ENCODE measurements at regions not wholly inside any gene's neighbourhood (a gene's known extent, or its start where the extent isn't known, plus 50 kb on each side); places are given as distances from the start of the nearest gene placed in this dataset.

DNA sequence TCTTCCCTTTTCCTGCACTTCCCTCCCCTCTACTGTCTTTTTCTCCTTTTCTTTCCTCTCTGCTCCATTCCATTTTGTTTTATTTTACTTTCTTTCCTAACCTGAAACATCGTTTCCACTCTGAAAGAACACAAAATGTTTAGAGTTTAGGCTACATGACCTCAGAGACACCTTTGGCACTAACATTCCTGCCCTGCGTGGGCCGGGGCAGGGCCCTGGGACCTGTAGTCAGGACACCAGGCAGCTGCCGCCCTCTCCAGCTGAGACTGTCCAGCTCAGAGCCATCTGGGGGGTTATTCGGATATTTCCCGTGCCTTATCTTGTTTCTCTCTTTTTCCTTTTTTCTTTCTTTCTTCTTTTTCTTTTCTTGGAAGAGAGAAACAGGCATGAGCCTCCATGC is 58.3 kb upstream of the ERCC6L2 start:
- Histone ChIP-seq H4K8ac (ENCODE audit: low read depth, low read length) (no peak overlapping the region), H2BK12ac (ENCODE audit: low read length) (no peak overlapping the region), H3K4me2 (ENCODE audit: insufficient read depth, low read length, poor library complexity, severe bottlenecking) (no peak overlapping the region), H3K27me3 (ENCODE audit: control insufficient read depth in 3 of 3, insufficient read depth in 3 of 3, low read depth in 1 of 3, low read length in 3 of 3) (no peaks in the 10 kb centered on the region), H2BK120ac (ENCODE audit: low read depth, low read length) (no peak overlapping the region), H3K14ac (ENCODE audit: low read length) (no peak overlapping the region), H3K4me1 (ENCODE audit: control insufficient read depth in 2 of 2, insufficient read depth in 1 of 2, low read depth in 1 of 2, low read length in 2 of 2) (peaks cover 0 to 4% of the 10 kb centered on the region in 2 donors), H2AFZ (ENCODE audit: low read length) (no peak overlapping the region), H2BK15ac (ENCODE audit: low read length) (no peak overlapping the region), H3K9ac (ENCODE audit: low read depth, low read length, poor library complexity) (no peak overlapping the region), H3K23ac (ENCODE audit: low read depth, low read length, poor library complexity) (no peak overlapping the region), H2BK5ac (ENCODE audit: low read length) (no peak overlapping the region), H3K27ac (replicated peaks; ENCODE audit: low read length) (no peak overlapping the region), H3K4me3 (ENCODE audit: low read length in 2 of 2) (no peak overlapping the region), H2AK5ac (ENCODE audit: low read depth, low read length) (no peak overlapping the region), H4K91ac (ENCODE audit: low read depth, low read length, poor library complexity) (no peak overlapping the region), H3K36me3 (replicated peaks in 1 of 2; ENCODE audit: control insufficient read depth in 2 of 2, insufficient read depth in 2 of 2, low read length in 2 of 2) (no peaks in the 10 kb centered on the region), H3K79me1 (ENCODE audit: low read depth, low read length) (no peaks in the 10 kb centered on the region), H3K18ac (ENCODE audit: low read length) (no peak overlapping the region), H3K4ac (ENCODE audit: low read length) (no peak overlapping the region), H3K9me3 (replicated peaks in 1 of 2; ENCODE audit: control insufficient read depth in 2 of 2, insufficient read depth in 1 of 2, low read depth in 1 of 2, low read length in 2 of 2) (peaks cover 0 to 1% of the 10 kb centered on the region in 2 donors)
- no CpG with 5 or more reads among the region's 6 CpGs for WGBS, 2 donors (ENCODE audit: extremely low coverage in 2 of 2, insufficient read length in 2 of 2, insufficient replicate concordance in 1 of 2)
- DNase-seq (ENCODE audit: low spot score) = no peak

GRCh38 chr9:95816716-95817115 is 58.8 kb upstream of the ERCC6L2 start:
- no peak overlapping the region for H4K91ac ChIP-seq (ENCODE audit: low read depth, low read length, poor library complexity)
- H2BK120ac ChIP-seq (ENCODE audit: low read depth, low read length) = no peak overlapping the region
- no peak overlapping the region for H4K8ac ChIP-seq (ENCODE audit: low read depth, low read length)
- H2AFZ ChIP-seq (ENCODE audit: low read length) = no peak overlapping the region
- no peak for DNase-seq (ENCODE audit: low spot score)
- H3K27me3 ChIP-seq (ENCODE audit: control insufficient read depth in 3 of 3, insufficient read depth in 3 of 3, low read depth in 1 of 3, low read length in 3 of 3) = no peaks in the 10 kb centered on the region
- no peak overlapping the region for H3K18ac ChIP-seq (ENCODE audit: low read length)
- no peak overlapping the region for H3K23ac ChIP-seq (ENCODE audit: low read depth, low read length, poor library complexity)
- no peak overlapping the region for H2BK15ac ChIP-seq (ENCODE audit: low read length)
- no peak overlapping the region for H3K14ac ChIP-seq (ENCODE audit: low read length)
- peaks cover 0 to 1% of the 10 kb centered on the region in 2 donors for H3K9me3 ChIP-seq (replicated peaks in 1 of 2; ENCODE audit: control insufficient read depth in 2 of 2, insufficient read depth in 1 of 2, low read depth in 1 of 2, low read length in 2 of 2)
- H3K4me3 ChIP-seq (ENCODE audit: low read length in 2 of 2) = no peak overlapping the region
- peaks cover 0 to 4% of the 10 kb centered on the region in 2 donors for H3K4me1 ChIP-seq (ENCODE audit: control insufficient read depth in 2 of 2, insufficient read depth in 1 of 2, low read depth in 1 of 2, low read length in 2 of 2)
- H2AK5ac ChIP-seq (ENCODE audit: low read depth, low read length) = no peak overlapping the region
- no peak overlapping the region for H3K4me2 ChIP-seq (ENCODE audit: insufficient read depth, low read length, poor library complexity, severe bottlenecking)
- no peaks in the 10 kb centered on the region for H3K79me1 ChIP-seq (ENCODE audit: low read depth, low read length)
- H2BK5ac ChIP-seq (ENCODE audit: low read length) = no peak overlapping the region
- H3K36me3 ChIP-seq (replicated peaks in 1 of 2; ENCODE audit: control insufficient read depth in 2 of 2, insufficient read depth in 2 of 2, low read length in 2 of 2) = no peaks in the 10 kb centered on the region
- WGBS, 2 donors (ENCODE audit: extremely low coverage in 2 of 2, insufficient read length in 2 of 2, insufficient replicate concordance in 1 of 2) = no CpG with 5 or more reads among the region's 5 CpGs
- H3K4ac ChIP-seq (ENCODE audit: low read length) = no peak overlapping the region
- H2BK12ac ChIP-seq (ENCODE audit: low read length) = no peak overlapping the region
- no peak overlapping the region for H3K27ac ChIP-seq (replicated peaks; ENCODE audit: low read length)
- H3K9ac ChIP-seq (ENCODE audit: low read depth, low read length, poor library complexity) = no peak overlapping the region

DNA sequence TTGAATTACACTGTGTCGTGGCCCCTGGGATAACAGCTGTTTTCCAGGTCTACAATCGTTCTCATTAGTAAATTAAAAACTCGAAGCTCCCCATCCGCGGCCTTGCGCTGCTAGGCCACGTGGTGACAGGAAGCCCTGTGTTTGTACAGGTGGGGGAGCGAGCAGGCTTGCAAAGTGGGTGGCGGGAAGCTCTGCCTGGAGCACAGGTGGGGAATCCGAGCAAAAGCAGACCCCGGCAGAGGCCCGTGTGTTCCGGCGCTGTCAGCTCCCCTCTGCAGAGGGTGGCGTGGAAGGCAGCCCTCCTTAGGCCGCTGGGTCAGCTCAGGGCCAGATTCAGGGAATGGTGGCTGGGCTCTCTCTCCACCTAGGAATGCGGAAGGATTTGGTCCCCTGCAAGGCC is 59.5 kb upstream of the ERCC6L2 start:
- Histone ChIP-seq H3K4me3 (ENCODE audit: low read length in 2 of 2) (no peak overlapping the region), H4K8ac (ENCODE audit: low read depth, low read length) (no peak overlapping the region), H4K91ac (ENCODE audit: low read depth, low read length, poor library complexity) (no peak overlapping the region), H3K14ac (ENCODE audit: low read length) (no peak overlapping the region), H2AK5ac (ENCODE audit: low read depth, low read length) (no peak overlapping the region), H3K18ac (ENCODE audit: low read length) (no peak overlapping the region), H3K4ac (ENCODE audit: low read length) (no peak overlapping the region), H2BK15ac (ENCODE audit: low read length) (no peak overlapping the region), H3K79me1 (ENCODE audit: low read depth, low read length) (no peaks in the 10 kb centered on the region), H3K36me3 (replicated peaks in 1 of 2; ENCODE audit: control insufficient read depth in 2 of 2, insufficient read depth in 2 of 2, low read length in 2 of 2) (no peaks in the 10 kb centered on the region), H2BK12ac (ENCODE audit: low read length) (no peak overlapping the region), H3K27ac (replicated peaks; ENCODE audit: low read length) (no peak overlapping the region), H3K4me2 (ENCODE audit: insufficient read depth, low read length, poor library complexity, severe bottlenecking) (no peak overlapping the region), H3K27me3 (ENCODE audit: control insufficient read depth in 3 of 3, insufficient read depth in 3 of 3, low read depth in 1 of 3, low read length in 3 of 3) (no peaks in the 10 kb centered on the region), H3K9me3 (replicated peaks in 1 of 2; ENCODE audit: control insufficient read depth in 2 of 2, insufficient read depth in 1 of 2, low read depth in 1 of 2, low read length in 2 of 2) (no peaks in the 10 kb centered on the region), H3K9ac (ENCODE audit: low read depth, low read length, poor library complexity) (no peak overlapping the region), H2BK120ac (ENCODE audit: low read depth, low read length) (no peak overlapping the region), H3K4me1 (ENCODE audit: control insufficient read depth in 2 of 2, insufficient read depth in 1 of 2, low read depth in 1 of 2, low read length in 2 of 2) (peaks cover 0 to 4% of the 10 kb centered on the region in 2 donors), H2BK5ac (ENCODE audit: low read length) (no peak overlapping the region), H2AFZ (ENCODE audit: low read length) (no peak overlapping the region), H3K23ac (ENCODE audit: low read depth, low read length, poor library complexity) (no peak overlapping the region)
- no CpG with 5 or more reads among the region's 17 CpGs for WGBS, 2 donors (ENCODE audit: extremely low coverage in 2 of 2, insufficient read length in 2 of 2, insufficient replicate concordance in 1 of 2)
- no peak for DNase-seq (ENCODE audit: low spot score)

GRCh38 chr9:95815133-95815532 is 60.4 kb upstream of the ERCC6L2 start:
- Histone ChIP-seq H3K4me2 (ENCODE audit: insufficient read depth, low read length, poor library complexity, severe bottlenecking) (no peak overlapping the region), H4K8ac (ENCODE audit: low read depth, low read length) (no peak overlapping the region), H2AFZ (ENCODE audit: low read length) (no peak overlapping the region), H3K4ac (ENCODE audit: low read length) (no peak overlapping the region), H3K27me3 (ENCODE audit: control insufficient read depth in 3 of 3, insufficient read depth in 3 of 3, low read depth in 1 of 3, low read length in 3 of 3) (no peaks in the 10 kb centered on the region), H3K36me3 (replicated peaks in 1 of 2; ENCODE audit: control insufficient read depth in 2 of 2, insufficient read depth in 2 of 2, low read length in 2 of 2) (no peaks in the 10 kb centered on the region), H2BK120ac (ENCODE audit: low read depth, low read length) (no peak overlapping the region), H3K27ac (replicated peaks; ENCODE audit: low read length) (no peak overlapping the region), H2AK5ac (ENCODE audit: low read depth, low read length) (no peak overlapping the region), H3K9ac (ENCODE audit: low read depth, low read length, poor library complexity) (no peak overlapping the region), H2BK15ac (ENCODE audit: low read length) (no peak overlapping the region), H3K14ac (ENCODE audit: low read length) (no peak overlapping the region), H3K18ac (ENCODE audit: low read length) (no peak overlapping the region), H2BK12ac (ENCODE audit: low read length) (no peak overlapping the region), H2BK5ac (ENCODE audit: low read length) (no peak overlapping the region), H3K4me3 (ENCODE audit: low read length in 2 of 2) (no peak overlapping the region), H3K23ac (ENCODE audit: low read depth, low read length, poor library complexity) (no peak overlapping the region), H3K4me1 (ENCODE audit: control insufficient read depth in 2 of 2, insufficient read depth in 1 of 2, low read depth in 1 of 2, low read length in 2 of 2) (peaks cover 0 to 4% of the 10 kb centered on the region in 2 donors), H3K79me1 (ENCODE audit: low read depth, low read length) (no peaks in the 10 kb centered on the region), H3K9me3 (replicated peaks in 1 of 2; ENCODE audit: control insufficient read depth in 2 of 2, insufficient read depth in 1 of 2, low read depth in 1 of 2, low read length in 2 of 2) (no peaks in the 10 kb centered on the region), H4K91ac (ENCODE audit: low read depth, low read length, poor library complexity) (no peak overlapping the region)
- no peak for DNase-seq (ENCODE audit: low spot score)
- WGBS, 2 donors (ENCODE audit: extremely low coverage in 2 of 2, insufficient read length in 2 of 2, insufficient replicate concordance in 1 of 2) = no CpG with 5 or more reads among the region's 17 CpGs
